ENCODE measurements at regions not wholly inside any gene's neighbourhood (a gene's known extent, or its start where the extent isn't known, plus 50 kb on each side); places are given as distances from the start of the nearest gene placed in this dataset.
A peak's percentile ranks its signal among the peaks of the same experiment; 100 is the strongest.

- Histone ChIP-seq H3K4me1 (no peaks in the 10 kb centered on the region), H3K9me3 (no peaks in the 10 kb centered on the region), H3K4me3 (no peak overlapping the region), H3K27me3 (no peaks in the 10 kb centered on the region), H3K36me3 (no peaks in the 10 kb centered on the region), H3K27ac (no peak overlapping the region)
- TF ChIP-seq CTCF (IDR thresholded peaks at IDR 0.05) (no peak), POLR2A (IDR thresholded peaks at IDR 0.05) (no peak), EP300 (IDR thresholded peaks at IDR 0.05) (no peak), POLR2AphosphoS5 (IDR thresholded peaks at IDR 0.05) (no peak)
- DNase-seq: no peak
- WGBS, 2 donors: 69 to 80% methylated on average over 4 of the region's 4 CpGs
- intact Hi-C loops (cut with DNase I): no loop called here
Observed at GRCh38 chr22:34395370-34395769, 475.1 kb upstream of the LARGE1 start.

- intact Hi-C loops (cut with DNase I): no loop called here
- Histone ChIP-seq H3K27ac (no peak overlapping the region), H3K9me3 (no peaks in the 10 kb centered on the region), H3K27me3 (no peaks in the 10 kb centered on the region), H3K4me3 (no peak overlapping the region), H3K4me1 (no peaks in the 10 kb centered on the region), H3K36me3 (no peaks in the 10 kb centered on the region)
- no peak for DNase-seq
- 79 to 81% methylated on average over 2 of the region's 2 CpGs for WGBS, 2 donors
- TF ChIP-seq POLR2A (IDR thresholded peaks at IDR 0.05) (no peak), EP300 (IDR thresholded peaks at IDR 0.05) (no peak), CTCF (IDR thresholded peaks at IDR 0.05) (no peak), POLR2AphosphoS5 (IDR thresholded peaks at IDR 0.05) (no peak)
Observed at GRCh38 chr22:34403667-34404066, 483.4 kb upstream of the LARGE1 start.

- Histone ChIP-seq H3K27ac (no peak overlapping the region), H3K9me3 (no peaks in the 10 kb centered on the region), H3K36me3 (no peaks in the 10 kb centered on the region), H3K27me3 (no peaks in the 10 kb centered on the region), H3K4me3 (no peak overlapping the region), H3K4me1 (no peaks in the 10 kb centered on the region)
- DNase-seq: no peak
- 34 to 55% methylated on average over 4 of the region's 4 CpGs for WGBS, 2 donors
- intact Hi-C loops (cut with DNase I): no loop called here
- TF ChIP-seq CTCF (IDR thresholded peaks at IDR 0.05) (no peak), EP300 (IDR thresholded peaks at IDR 0.05) (no peak), POLR2AphosphoS5 (IDR thresholded peaks at IDR 0.05) (no peak), POLR2A (IDR thresholded peaks at IDR 0.05) (no peak)
Observed at GRCh38 chr22:34410111-34410510, 489.8 kb upstream of the LARGE1 start.

- intact Hi-C loops (cut with DNase I): no loop called here
- Histone ChIP-seq H3K27ac (no peak overlapping the region), H3K36me3 (no peaks in the 10 kb centered on the region), H3K27me3 (no peaks in the 10 kb centered on the region), H3K4me1 (no peaks in the 10 kb centered on the region), H3K4me3 (no peak overlapping the region), H3K9me3 (peaks cover 0 to 1% (median 0%) of the 10 kb centered on the region in 4 donors)
- 25 to 26% methylated on average over 4 of the region's 4 CpGs for WGBS, 2 donors
- no peak for DNase-seq
- TF ChIP-seq POLR2AphosphoS5 (IDR thresholded peaks at IDR 0.05): no peak
- peak in 1 of 4 experiments; percentile 35 for TF ChIP-seq CTCF (IDR thresholded peaks at IDR 0.05)
- TF ChIP-seq EP300 (IDR thresholded peaks at IDR 0.05): no peak
Observed at GRCh38 chr22:34414467-34415440, 494.5 kb upstream of the LARGE1 start.
